ENCODE measurements at regions not wholly inside any gene's neighbourhood (a gene's known extent, or its start where the extent isn't known, plus 50 kb on each side); places are given as distances from the start of the nearest gene placed in this dataset.
"Not testable (repeated sequence)": the region's sequence is repeated elsewhere in the genome, so short reads cannot be mapped to it uniquely, and the experiment has no call there.

- TF ChIP-seq POLR2A, CTCF, POLR2AphosphoS5, EP300 (IDR thresholded peaks at IDR 0.05): not testable (repeated sequence)
Measured at GRCh38 chr13:22814433-22814832, 366.3 kb upstream of the SGCG start.

Measured in gastroesophageal sphincter (tissue), 3 donors.